GM23338 (cell line): ENCODE measurements at regions not wholly inside any gene's neighbourhood (a gene's known extent, or its start where the extent isn't known, plus 50 kb on each side); places are given as distances from the start of the nearest gene placed in this dataset.

ENCODE experiments used
- ATAC-seq: fragments of 200-7000 bp; cut with Tn5 transposase; 3 replicates; pipeline ENCODE4 v1.9.1; 2020
- DNase-seq: peaks from one replicate; pipeline ENCODE4 v3.0.0-alpha.2; 2015; ENCODE audit warnings: low spot score
- H2AFZ ChIP-seq: fragments of 200-600 bp; sonication (generic); 2 replicates; pipeline ENCODE4 v1.8.0; 2016; ENCODE audit warnings: antibody characterized with exemption, mild to moderate bottlenecking, moderate library complexity
- H3F3A ChIP-seq: fragments of 200-600 bp; sonication (generic); replicated peaks from 2 replicates; pipeline ENCODE4 v1.8.0; 2017; ENCODE audit warnings: antibody characterized with exemption, mixed run types, low read depth
- H3K27ac ChIP-seq: fragments of 200-600 bp; sonication (generic); 2 replicates; pipeline ENCODE4 v1.6.1; 2016; ENCODE audit warnings: low read depth
- H3K27me3 ChIP-seq: fragments of 200-600 bp; sonication (generic); 2 replicates; pipeline ENCODE4 v1.8.0; 2016; ENCODE audit warnings: mild to moderate bottlenecking, mixed run types, moderate library complexity; ENCODE audit not compliant: insufficient read depth
- H3K36me3 ChIP-seq: fragments of 200-600 bp; sonication (generic); 2 replicates; pipeline ENCODE4 v1.8.0; 2016; ENCODE audit warnings: mild to moderate bottlenecking; ENCODE audit not compliant: insufficient read depth
- H3K4me1 ChIP-seq: fragments of 200-600 bp; sonication (generic); 2 replicates; pipeline ENCODE4 v1.8.0; 2016; ENCODE audit warnings: mild to moderate bottlenecking, moderate library complexity; ENCODE audit not compliant: insufficient read depth
- H3K4me2 ChIP-seq: fragments of 200-600 bp; sonication (generic); 2 replicates; pipeline ENCODE4 v1.7.1; 2017; ENCODE audit warnings: mixed run types
- H3K4me3 ChIP-seq: fragments of 200-600 bp; sonication (generic); 2 replicates; pipeline ENCODE4 v1.6.1; 2016; ENCODE audit warnings: mixed run types
- H3K79me2 ChIP-seq: fragments of 200-600 bp; sonication (generic); replicated peaks from 2 replicates; pipeline ENCODE4 v1.8.0; 2017; ENCODE audit warnings: mild to moderate bottlenecking; ENCODE audit not compliant: insufficient read depth
- H3K9me2 ChIP-seq: fragments of 200-600 bp; sonication (generic); 2 replicates; pipeline ENCODE4 v1.8.0; 2017; ENCODE audit not compliant: insufficient read depth
- H4K20me1 ChIP-seq: fragments of 200-600 bp; sonication (generic); replicated peaks from 2 replicates; pipeline ENCODE4 v1.8.0; 2017; ENCODE audit warnings: mild to moderate bottlenecking; ENCODE audit not compliant: insufficient read depth
- H3K27ac Mint-ChIP-seq: 2 replicates; pipeline ENCODE4 v1.8.0; 2020; ENCODE audit warnings: inconsistent platforms, mild to moderate bottlenecking, moderate library complexity, mixed read lengths
- H3K27me3 Mint-ChIP-seq: 3 replicates; pipeline ENCODE4 v1.8.0; 2022; ENCODE audit warnings: low read depth, mild to moderate bottlenecking, moderate library complexity, mixed read lengths, inconsistent platforms; ENCODE audit not compliant: insufficient read depth, poor library complexity
- H3K36me3 Mint-ChIP-seq: 3 replicates; pipeline ENCODE4 v1.8.0; 2021; ENCODE audit warnings: low read depth, mild to moderate bottlenecking, inconsistent platforms, moderate library complexity, mixed read lengths
- H3K4me1 Mint-ChIP-seq: 3 replicates; pipeline ENCODE4 v1.8.0; 2020; ENCODE audit warnings: mild to moderate bottlenecking, inconsistent platforms, mixed read lengths
- H3K4me3 Mint-ChIP-seq: 3 replicates; pipeline ENCODE4 v1.8.0; 2021; ENCODE audit warnings: moderate library complexity, mild to moderate bottlenecking, inconsistent platforms, mixed read lengths
- H3K9me3 Mint-ChIP-seq: 3 replicates; pipeline ENCODE4 v1.8.0; 2020; ENCODE audit warnings: moderate library complexity, mild to moderate bottlenecking, inconsistent platforms, mixed read lengths
- CREB1 ChIP-seq: fragments of 250-450 bp; sonication (Bioruptor Pico); IDR thresholded peaks from 2 replicates; pipeline ENCODE4 v1.5.0; 2020; ENCODE audit warnings: low read depth, mild to moderate bottlenecking, moderate library complexity
- EZH2 ChIP-seq: fragments of 200-600 bp; sonication (generic); IDR thresholded peaks from one replicate; pipeline ENCODE4 v1.8.0; 2017; ENCODE audit warnings: antibody characterized with exemption, mild to moderate bottlenecking, low read depth; ENCODE audit not compliant: unreplicated experiment
- EZH2phosphoT487 ChIP-seq: fragments of 200-600 bp; sonication (generic); IDR thresholded peaks from one replicate; pipeline ENCODE4 v1.8.1; 2018; ENCODE audit warnings: antibody characterized with exemption; ENCODE audit not compliant: unreplicated experiment
- JUNB ChIP-seq: IDR thresholded peaks from one replicate; pipeline ENCODE4 v1.6.1; 2016; ENCODE audit warnings: antibody characterized with exemption; ENCODE audit not compliant: unreplicated experiment
- NANOG ChIP-seq: IDR thresholded peaks from 2 replicates; pipeline ENCODE4 v1.6.1; 2016; ENCODE audit warnings: antibody characterized with exemption, borderline replicate concordance
- POLR2AphosphoS5 ChIP-seq: IDR thresholded peaks from 2 replicates; pipeline ENCODE4 v1.6.1; 2016; ENCODE audit warnings: antibody characterized with exemption, low read depth
- STAT1 ChIP-seq: IDR thresholded peaks from one replicate; pipeline ENCODE4 v1.6.1; 2016; ENCODE audit warnings: antibody characterized with exemption; ENCODE audit not compliant: unreplicated experiment
- ZNF114 ChIP-seq: fragments of 250-450 bp; sonication (Bioruptor Pico); IDR thresholded peaks from 2 replicates; pipeline ENCODE4 v1.5.0; 2020; ENCODE audit warnings: mild to moderate bottlenecking, moderate library complexity
- ZNF331 ChIP-seq: fragments of 250-450 bp; sonication (Bioruptor Pico); IDR thresholded peaks from 2 replicates; pipeline ENCODE4 v1.5.0; 2020; ENCODE audit warnings: low read depth, mild to moderate bottlenecking, moderate library complexity
- TF ChIP-seq, protein P1 (sequence below): IDR thresholded peaks from one replicate; pipeline ENCODE4 v1.6.1; 2018; ENCODE audit warnings: antibody characterized with exemption; ENCODE audit not compliant: unreplicated experiment
- TF ChIP-seq, protein P2 (sequence below): fragments of 250-450 bp; sonication (Bioruptor Pico); IDR thresholded peaks from 2 replicates; pipeline ENCODE4 v1.5.0; 2020; ENCODE audit warnings: mild to moderate bottlenecking, moderate library complexity
- TF ChIP-seq, protein P3 (sequence below): IDR thresholded peaks from 2 replicates; pipeline ENCODE4 v1.6.1; 2016; ENCODE audit warnings: antibody characterized with exemption
- TF ChIP-seq, protein P4 (sequence below), 2 experiments: fragments of 200-600 bp in 1 of 2; sonication (generic) in 1 of 2; conservative IDR thresholded peaks; 2 replicates each; pipeline versions ENCODE4 v1.5.1 to v1.6.1; 2016 to 2017; ENCODE audit warnings: antibody characterized with exemption in 2 of 2, low read depth in 2 of 2, mild to moderate bottlenecking in 2 of 2, moderate library complexity in 1 of 2

DNA sequence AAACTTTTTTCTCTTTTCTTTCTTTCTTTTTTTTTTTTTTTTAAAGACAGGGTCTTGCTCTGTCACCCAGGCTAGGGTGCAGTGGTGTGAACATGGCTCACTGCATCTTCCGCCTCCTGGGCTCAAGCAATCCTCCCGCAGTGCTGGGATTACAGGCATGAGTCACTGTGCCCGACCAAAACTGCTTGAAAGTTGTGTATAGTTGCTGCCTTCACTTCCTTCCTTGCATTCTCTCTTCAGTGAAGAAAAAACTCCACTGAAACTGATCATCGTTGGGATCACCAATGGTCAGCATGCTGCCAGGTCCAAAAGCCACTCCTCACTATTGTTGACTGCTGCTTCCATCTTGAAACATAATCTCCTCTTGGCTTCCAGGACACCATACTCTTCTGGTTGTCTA, 66.6 kb upstream of the CTNNA1 start:
- peaks cover 16% of the 10 kb centered on the region; the same call in 2 of the 3 replicates for H3K36me3 Mint-ChIP-seq
- DNase-seq (no peak), ATAC-seq (no peak)
- H3K36me3 ChIP-seq = peaks cover 6% of the 10 kb centered on the region
- H3K4me3 ChIP-seq = no peak overlapping the region
- H3K27me3 ChIP-seq = no peaks in the 10 kb centered on the region
- H3K4me1 ChIP-seq = no peaks in the 10 kb centered on the region
- no peaks in the 10 kb centered on the region for H3K79me2 ChIP-seq
- H4K20me1 ChIP-seq = no peaks in the 10 kb centered on the region
- H2AFZ ChIP-seq = peak overlapping the region; percentile 47; the same call in 1 of the 2 replicates
- H3K9me2 ChIP-seq = no peaks in the 10 kb centered on the region
- H3K4me2 ChIP-seq = no peak overlapping the region
- TF ChIP-seq STAT1 (no peak), CREB1 (CRISPR knock-in tag) (no peak), ZNF331 (CRISPR knock-in tag) (no peak), EZH2 (no peak), EZH2phosphoT487 (no peak), NANOG (no peak), POLR2AphosphoS5 (no peak), ZNF114 (CRISPR knock-in tag) (no peak), JUNB (no peak)
- TF ChIP-seq, protein P1, sequence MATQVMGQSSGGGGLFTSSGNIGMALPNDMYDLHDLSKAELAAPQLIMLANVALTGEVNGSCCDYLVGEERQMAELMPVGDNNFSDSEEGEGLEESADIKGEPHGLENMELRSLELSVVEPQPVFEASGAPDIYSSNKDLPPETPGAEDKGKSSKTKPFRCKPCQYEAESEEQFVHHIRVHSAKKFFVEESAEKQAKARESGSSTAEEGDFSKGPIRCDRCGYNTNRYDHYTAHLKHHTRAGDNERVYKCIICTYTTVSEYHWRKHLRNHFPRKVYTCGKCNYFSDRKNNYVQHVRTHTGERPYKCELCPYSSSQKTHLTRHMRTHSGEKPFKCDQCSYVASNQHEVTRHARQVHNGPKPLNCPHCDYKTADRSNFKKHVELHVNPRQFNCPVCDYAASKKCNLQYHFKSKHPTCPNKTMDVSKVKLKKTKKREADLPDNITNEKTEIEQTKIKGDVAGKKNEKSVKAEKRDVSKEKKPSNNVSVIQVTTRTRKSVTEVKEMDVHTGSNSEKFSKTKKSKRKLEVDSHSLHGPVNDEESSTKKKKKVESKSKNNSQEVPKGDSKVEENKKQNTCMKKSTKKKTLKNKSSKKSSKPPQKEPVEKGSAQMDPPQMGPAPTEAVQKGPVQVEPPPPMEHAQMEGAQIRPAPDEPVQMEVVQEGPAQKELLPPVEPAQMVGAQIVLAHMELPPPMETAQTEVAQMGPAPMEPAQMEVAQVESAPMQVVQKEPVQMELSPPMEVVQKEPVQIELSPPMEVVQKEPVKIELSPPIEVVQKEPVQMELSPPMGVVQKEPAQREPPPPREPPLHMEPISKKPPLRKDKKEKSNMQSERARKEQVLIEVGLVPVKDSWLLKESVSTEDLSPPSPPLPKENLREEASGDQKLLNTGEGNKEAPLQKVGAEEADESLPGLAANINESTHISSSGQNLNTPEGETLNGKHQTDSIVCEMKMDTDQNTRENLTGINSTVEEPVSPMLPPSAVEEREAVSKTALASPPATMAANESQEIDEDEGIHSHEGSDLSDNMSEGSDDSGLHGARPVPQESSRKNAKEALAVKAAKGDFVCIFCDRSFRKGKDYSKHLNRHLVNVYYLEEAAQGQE = no peak
- TF ChIP-seq, protein P2, sequence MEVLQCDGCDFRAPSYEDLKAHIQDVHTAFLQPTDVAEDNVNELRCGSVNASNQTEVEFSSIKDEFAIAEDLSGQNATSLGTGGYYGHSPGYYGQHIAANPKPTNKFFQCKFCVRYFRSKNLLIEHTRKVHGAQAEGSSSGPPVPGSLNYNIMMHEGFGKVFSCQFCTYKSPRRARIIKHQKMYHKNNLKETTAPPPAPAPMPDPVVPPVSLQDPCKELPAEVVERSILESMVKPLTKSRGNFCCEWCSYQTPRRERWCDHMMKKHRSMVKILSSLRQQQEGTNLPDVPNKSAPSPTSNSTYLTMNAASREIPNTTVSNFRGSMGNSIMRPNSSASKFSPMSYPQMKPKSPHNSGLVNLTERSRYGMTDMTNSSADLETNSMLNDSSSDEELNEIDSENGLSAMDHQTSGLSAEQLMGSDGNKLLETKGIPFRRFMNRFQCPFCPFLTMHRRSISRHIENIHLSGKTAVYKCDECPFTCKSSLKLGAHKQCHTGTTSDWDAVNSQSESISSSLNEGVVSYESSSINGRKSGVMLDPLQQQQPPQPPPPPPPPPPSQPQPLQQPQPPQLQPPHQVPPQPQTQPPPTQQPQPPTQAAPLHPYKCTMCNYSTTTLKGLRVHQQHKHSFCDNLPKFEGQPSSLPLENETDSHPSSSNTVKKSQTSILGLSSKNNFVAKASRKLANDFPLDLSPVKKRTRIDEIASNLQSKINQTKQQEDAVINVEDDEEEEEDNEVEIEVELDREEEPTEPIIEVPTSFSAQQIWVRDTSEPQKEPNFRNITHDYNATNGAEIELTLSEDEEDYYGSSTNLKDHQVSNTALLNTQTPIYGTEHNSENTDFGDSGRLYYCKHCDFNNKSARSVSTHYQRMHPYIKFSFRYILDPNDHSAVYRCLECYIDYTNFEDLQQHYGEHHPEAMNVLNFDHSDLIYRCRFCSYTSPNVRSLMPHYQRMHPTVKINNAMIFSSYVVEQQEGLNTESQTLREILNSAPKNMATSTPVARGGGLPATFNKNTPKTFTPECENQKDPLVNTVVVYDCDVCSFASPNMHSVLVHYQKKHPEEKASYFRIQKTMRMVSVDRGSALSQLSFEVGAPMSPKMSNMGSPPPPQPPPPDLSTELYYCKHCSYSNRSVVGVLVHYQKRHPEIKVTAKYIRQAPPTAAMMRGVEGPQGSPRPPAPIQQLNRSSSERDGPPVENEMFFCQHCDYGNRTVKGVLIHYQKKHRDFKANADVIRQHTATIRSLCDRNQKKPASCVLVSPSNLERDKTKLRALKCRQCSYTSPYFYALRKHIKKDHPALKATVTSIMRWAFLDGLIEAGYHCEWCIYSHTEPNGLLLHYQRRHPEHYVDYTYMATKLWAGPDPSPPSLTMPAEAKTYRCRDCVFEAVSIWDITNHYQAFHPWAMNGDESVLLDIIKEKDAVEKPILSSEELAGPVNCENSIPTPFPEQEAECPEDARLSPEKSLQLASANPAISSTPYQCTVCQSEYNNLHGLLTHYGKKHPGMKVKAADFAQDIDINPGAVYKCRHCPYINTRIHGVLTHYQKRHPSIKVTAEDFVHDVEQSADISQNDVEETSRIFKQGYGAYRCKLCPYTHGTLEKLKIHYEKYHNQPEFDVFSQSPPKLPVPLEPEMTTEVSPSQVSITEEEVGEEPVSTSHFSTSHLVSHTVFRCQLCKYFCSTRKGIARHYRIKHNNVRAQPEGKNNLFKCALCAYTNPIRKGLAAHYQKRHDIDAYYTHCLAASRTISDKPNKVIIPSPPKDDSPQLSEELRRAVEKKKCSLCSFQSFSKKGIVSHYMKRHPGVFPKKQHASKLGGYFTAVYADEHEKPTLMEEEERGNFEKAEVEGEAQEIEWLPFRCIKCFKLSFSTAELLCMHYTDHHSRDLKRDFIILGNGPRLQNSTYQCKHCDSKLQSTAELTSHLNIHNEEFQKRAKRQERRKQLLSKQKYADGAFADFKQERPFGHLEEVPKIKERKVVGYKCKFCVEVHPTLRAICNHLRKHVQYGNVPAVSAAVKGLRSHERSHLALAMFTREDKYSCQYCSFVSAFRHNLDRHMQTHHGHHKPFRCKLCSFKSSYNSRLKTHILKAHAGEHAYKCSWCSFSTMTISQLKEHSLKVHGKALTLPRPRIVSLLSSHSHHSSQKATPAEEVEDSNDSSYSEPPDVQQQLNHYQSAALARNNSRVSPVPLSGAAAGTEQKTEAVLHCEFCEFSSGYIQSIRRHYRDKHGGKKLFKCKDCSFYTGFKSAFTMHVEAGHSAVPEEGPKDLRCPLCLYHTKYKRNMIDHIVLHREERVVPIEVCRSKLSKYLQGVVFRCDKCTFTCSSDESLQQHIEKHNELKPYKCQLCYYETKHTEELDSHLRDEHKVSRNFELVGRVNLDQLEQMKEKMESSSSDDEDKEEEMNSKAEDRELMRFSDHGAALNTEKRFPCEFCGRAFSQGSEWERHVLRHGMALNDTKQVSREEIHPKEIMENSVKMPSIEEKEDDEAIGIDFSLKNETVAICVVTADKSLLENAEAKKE (CRISPR knock-in tag) = no peak
- TF ChIP-seq, protein P3, sequence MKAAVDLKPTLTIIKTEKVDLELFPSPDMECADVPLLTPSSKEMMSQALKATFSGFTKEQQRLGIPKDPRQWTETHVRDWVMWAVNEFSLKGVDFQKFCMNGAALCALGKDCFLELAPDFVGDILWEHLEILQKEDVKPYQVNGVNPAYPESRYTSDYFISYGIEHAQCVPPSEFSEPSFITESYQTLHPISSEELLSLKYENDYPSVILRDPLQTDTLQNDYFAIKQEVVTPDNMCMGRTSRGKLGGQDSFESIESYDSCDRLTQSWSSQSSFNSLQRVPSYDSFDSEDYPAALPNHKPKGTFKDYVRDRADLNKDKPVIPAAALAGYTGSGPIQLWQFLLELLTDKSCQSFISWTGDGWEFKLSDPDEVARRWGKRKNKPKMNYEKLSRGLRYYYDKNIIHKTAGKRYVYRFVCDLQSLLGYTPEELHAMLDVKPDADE = no peak
- TF ChIP-seq, protein P4, sequence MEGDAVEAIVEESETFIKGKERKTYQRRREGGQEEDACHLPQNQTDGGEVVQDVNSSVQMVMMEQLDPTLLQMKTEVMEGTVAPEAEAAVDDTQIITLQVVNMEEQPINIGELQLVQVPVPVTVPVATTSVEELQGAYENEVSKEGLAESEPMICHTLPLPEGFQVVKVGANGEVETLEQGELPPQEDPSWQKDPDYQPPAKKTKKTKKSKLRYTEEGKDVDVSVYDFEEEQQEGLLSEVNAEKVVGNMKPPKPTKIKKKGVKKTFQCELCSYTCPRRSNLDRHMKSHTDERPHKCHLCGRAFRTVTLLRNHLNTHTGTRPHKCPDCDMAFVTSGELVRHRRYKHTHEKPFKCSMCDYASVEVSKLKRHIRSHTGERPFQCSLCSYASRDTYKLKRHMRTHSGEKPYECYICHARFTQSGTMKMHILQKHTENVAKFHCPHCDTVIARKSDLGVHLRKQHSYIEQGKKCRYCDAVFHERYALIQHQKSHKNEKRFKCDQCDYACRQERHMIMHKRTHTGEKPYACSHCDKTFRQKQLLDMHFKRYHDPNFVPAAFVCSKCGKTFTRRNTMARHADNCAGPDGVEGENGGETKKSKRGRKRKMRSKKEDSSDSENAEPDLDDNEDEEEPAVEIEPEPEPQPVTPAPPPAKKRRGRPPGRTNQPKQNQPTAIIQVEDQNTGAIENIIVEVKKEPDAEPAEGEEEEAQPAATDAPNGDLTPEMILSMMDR (conservative IDR thresholded peaks at IDR 0.05; ENCODE audit: low read depth in 2 of 2) = no peak
- no peak overlapping the region for H3K4me3 Mint-ChIP-seq
- H3K27me3 Mint-ChIP-seq = peaks cover 2% of the 10 kb centered on the region
- H3K27ac ChIP-seq = no peak overlapping the region
- peaks cover 36% of the 10 kb centered on the region for H3K9me3 Mint-ChIP-seq
- H3K27ac Mint-ChIP-seq = no peak overlapping the region
- no peaks in the 10 kb centered on the region for H3K4me1 Mint-ChIP-seq
- no peaks in the 10 kb centered on the region for H3F3A ChIP-seq
